DND-41 (cell line): ENCODE measurements at regions not wholly inside any gene's neighbourhood (a gene's known extent, or its start where the extent isn't known, plus 50 kb on each side); places are given as distances from the start of the nearest gene placed in this dataset.
"Not testable (repeated sequence)": the region's sequence is repeated elsewhere in the genome, so short reads cannot be mapped to it uniquely, and the experiment has no call there.

Experiments used
- EZH2 ChIP-seq: IDR thresholded peaks from 3 replicates; pipeline ENCODE4 v1.6.1; 2012; ENCODE audit warnings: borderline replicate concordance, low read depth, mild to moderate bottlenecking, moderate library complexity, low read length, inconsistent platforms; ENCODE audit not compliant: severe bottlenecking
- TF ChIP-seq, protein P1 (sequence below): IDR thresholded peaks from 2 replicates; pipeline ENCODE4 v1.5.1; 2012; ENCODE audit warnings: borderline replicate concordance, low read length, moderate library complexity, mild to moderate bottlenecking; ENCODE audit not compliant: poor library complexity, severe bottlenecking; ENCODE audit errors: extremely low read depth

DNA sequence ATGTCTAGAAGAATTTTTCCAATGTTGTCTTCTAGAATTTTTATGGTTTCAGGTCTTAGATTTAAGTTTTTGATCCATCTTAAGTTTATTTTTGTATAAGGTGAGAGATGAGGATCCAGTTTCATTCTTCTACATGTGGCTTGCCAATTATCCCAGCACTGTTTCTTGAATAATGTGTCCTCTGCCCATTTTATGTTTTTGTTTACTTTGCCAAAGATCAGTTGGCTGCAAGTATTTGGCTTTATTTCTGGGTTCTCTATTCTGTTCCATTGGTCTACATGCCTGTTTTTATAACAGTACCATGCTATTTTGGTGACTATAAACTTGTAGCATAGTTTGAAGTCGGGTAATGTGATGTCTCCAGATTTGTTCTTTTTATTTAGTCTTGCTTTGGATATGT, 78.2 kb upstream of the PTPN13 start:
- TF ChIP-seq, protein P1, sequence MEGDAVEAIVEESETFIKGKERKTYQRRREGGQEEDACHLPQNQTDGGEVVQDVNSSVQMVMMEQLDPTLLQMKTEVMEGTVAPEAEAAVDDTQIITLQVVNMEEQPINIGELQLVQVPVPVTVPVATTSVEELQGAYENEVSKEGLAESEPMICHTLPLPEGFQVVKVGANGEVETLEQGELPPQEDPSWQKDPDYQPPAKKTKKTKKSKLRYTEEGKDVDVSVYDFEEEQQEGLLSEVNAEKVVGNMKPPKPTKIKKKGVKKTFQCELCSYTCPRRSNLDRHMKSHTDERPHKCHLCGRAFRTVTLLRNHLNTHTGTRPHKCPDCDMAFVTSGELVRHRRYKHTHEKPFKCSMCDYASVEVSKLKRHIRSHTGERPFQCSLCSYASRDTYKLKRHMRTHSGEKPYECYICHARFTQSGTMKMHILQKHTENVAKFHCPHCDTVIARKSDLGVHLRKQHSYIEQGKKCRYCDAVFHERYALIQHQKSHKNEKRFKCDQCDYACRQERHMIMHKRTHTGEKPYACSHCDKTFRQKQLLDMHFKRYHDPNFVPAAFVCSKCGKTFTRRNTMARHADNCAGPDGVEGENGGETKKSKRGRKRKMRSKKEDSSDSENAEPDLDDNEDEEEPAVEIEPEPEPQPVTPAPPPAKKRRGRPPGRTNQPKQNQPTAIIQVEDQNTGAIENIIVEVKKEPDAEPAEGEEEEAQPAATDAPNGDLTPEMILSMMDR, result not testable (repeated sequence)
- TF ChIP-seq EZH2, result not testable (repeated sequence)
